ENCODE measurements at regions not wholly inside any gene's neighbourhood (a gene's known extent, or its start where the extent isn't known, plus 50 kb on each side); places are given as distances from the start of the nearest gene placed in this dataset.

GRCh38 chr12:88947486-88948043, 367.3 kb upstream of the KITLG start:
- no peak for DNase-seq (ENCODE audit: low read depth)

GRCh38 chr12:88946372-88946997, 366.2 kb upstream of the KITLG start:
- DNase-seq (ENCODE audit: low read depth), result peak; percentile 85

GRCh38 chr12:88945051-88945732, 364.9 kb upstream of the KITLG start:
- DNase-seq (ENCODE audit: low read depth), result no peak

GRCh38 chr12:88944397-88944796, 364.1 kb upstream of the KITLG start:
- peak; percentile 61 for DNase-seq (ENCODE audit: low read depth)

GRCh38 chr12:88940854-88941253, 360.6 kb upstream of the KITLG start:
- no peak for DNase-seq (ENCODE audit: low read depth)

GRCh38 chr12:88935856-88936255, 355.6 kb upstream of the KITLG start:
- DNase-seq (ENCODE audit: low read depth), result no peak

GRCh38 chr12:88934163-88934747, 354.0 kb upstream of the KITLG start:
- peak; percentile 34 for DNase-seq (ENCODE audit: low read depth)

GRCh38 chr12:88932457-88932856, 352.2 kb upstream of the KITLG start:
- no peak for DNase-seq (ENCODE audit: low read depth)

GRCh38 chr12:88931598-88931997, 351.3 kb upstream of the KITLG start:
- no peak for DNase-seq (ENCODE audit: low read depth)

- DNase-seq (ENCODE audit: low read depth), result no peak
These were observed 345.2 kb upstream of the KITLG start for GRCh38 chr12:88925454-88925853.

GRCh38 chr12:88924162-88924561, 343.9 kb upstream of the KITLG start:
- DNase-seq (ENCODE audit: low read depth), result no peak

- DNase-seq (ENCODE audit: low read depth), result no peak
These were observed 343.4 kb upstream of the KITLG start for GRCh38 chr12:88923631-88924030.

- DNase-seq (ENCODE audit: low read depth), result peak; percentile 45
These were observed 342.5 kb upstream of the KITLG start for GRCh38 chr12:88922816-88923215.

- DNase-seq (ENCODE audit: low read depth), result no peak
These were observed 341.7 kb upstream of the KITLG start for GRCh38 chr12:88921890-88922532.

GRCh38 chr12:88921434-88921833, 341.2 kb upstream of the KITLG start:
- DNase-seq (ENCODE audit: low read depth), result no peak

GRCh38 chr12:88918161-88918560, 337.9 kb upstream of the KITLG start:
- DNase-seq (ENCODE audit: low read depth), result no peak

GRCh38 chr12:88914967-88915366, 334.7 kb upstream of the KITLG start:
- no peak for DNase-seq (ENCODE audit: low read depth)

GRCh38 chr12:88909510-88909909, 329.2 kb upstream of the KITLG start:
- DNase-seq (ENCODE audit: low read depth), result peak; percentile 38

- DNase-seq (ENCODE audit: low read depth), result no peak
These were observed 328.1 kb upstream of the KITLG start for GRCh38 chr12:88908345-88908744.

- DNase-seq (ENCODE audit: low read depth), result no peak
These were observed 324.4 kb upstream of the KITLG start for GRCh38 chr12:88904705-88905104.

GRCh38 chr12:88903333-88903732, 323.1 kb upstream of the KITLG start:
- no peak for DNase-seq (ENCODE audit: low read depth)

GRCh38 chr12:88897723-88898122, 317.5 kb upstream of the KITLG start:
- peak; percentile 56 for DNase-seq (ENCODE audit: low read depth)

Data from LHCN-M2 (cell line).